ENCODE measurements at regions not wholly inside any gene's neighbourhood (a gene's known extent, or its start where the extent isn't known, plus 50 kb on each side); places are given as distances from the start of the nearest gene placed in this dataset.

DNA sequence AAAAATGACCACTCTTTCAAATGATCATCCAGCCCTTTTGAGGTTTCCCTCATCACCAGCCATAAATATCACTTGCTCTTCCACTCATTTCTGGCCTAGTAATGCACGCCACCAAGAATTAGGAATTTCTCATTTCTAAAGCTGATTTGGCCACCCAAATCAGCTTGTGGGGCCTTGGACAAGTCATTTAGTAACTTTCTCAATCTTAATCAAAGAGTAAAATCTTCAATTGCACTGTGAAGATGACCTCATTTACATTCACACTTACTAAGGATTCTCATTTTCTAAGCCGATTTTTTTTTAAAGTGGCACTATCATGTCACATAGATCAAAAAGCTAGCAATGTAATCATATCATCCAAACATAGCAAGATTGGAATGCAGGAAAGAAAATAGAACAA lies 150.0 kb upstream of the HHIP start:
- Histone ChIP-seq H3K4me1 (no peaks in the 10 kb centered on the region), H3K4me3 (ENCODE audit: low read depth, low read length) (no peak overlapping the region), H3K27me3 (no peaks in the 10 kb centered on the region), H3K9me3 (no peaks in the 10 kb centered on the region), H3K36me3 (no peaks in the 10 kb centered on the region)
- DNase-seq: no peak
- TF ChIP-seq, protein P1, sequence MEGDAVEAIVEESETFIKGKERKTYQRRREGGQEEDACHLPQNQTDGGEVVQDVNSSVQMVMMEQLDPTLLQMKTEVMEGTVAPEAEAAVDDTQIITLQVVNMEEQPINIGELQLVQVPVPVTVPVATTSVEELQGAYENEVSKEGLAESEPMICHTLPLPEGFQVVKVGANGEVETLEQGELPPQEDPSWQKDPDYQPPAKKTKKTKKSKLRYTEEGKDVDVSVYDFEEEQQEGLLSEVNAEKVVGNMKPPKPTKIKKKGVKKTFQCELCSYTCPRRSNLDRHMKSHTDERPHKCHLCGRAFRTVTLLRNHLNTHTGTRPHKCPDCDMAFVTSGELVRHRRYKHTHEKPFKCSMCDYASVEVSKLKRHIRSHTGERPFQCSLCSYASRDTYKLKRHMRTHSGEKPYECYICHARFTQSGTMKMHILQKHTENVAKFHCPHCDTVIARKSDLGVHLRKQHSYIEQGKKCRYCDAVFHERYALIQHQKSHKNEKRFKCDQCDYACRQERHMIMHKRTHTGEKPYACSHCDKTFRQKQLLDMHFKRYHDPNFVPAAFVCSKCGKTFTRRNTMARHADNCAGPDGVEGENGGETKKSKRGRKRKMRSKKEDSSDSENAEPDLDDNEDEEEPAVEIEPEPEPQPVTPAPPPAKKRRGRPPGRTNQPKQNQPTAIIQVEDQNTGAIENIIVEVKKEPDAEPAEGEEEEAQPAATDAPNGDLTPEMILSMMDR (IDR thresholded peaks at IDR 0.05; ENCODE audit: low read depth, low read length): no peak

DNA sequence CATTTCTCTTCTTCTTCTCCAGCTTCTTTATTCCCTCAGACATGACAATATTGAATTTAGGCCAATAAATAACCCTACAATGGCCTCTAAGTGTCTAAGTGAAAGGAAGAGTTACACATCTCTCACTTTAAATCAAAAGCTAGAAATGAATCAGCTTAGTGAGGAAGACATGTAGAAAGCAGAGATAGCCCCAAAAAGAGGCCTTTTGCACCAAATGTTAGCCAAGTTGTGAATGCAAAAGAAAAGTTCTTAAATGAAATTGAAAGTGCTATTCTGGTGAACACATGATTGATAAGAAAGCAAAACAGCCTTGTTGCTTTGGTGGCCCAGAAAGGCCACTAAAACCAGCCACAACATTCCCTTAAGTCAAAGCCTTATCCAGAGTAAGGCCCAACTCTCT lies 146.2 kb upstream of the HHIP start:
- Histone ChIP-seq H3K36me3 (no peaks in the 10 kb centered on the region), H3K27me3 (no peaks in the 10 kb centered on the region), H3K4me3 (ENCODE audit: low read depth, low read length) (no peak overlapping the region), H3K4me1 (no peaks in the 10 kb centered on the region), H3K9me3 (no peaks in the 10 kb centered on the region)
- TF ChIP-seq, protein P1 (IDR thresholded peaks at IDR 0.05; ENCODE audit: low read depth, low read length): no peak
- DNase-seq: no peak

DNA sequence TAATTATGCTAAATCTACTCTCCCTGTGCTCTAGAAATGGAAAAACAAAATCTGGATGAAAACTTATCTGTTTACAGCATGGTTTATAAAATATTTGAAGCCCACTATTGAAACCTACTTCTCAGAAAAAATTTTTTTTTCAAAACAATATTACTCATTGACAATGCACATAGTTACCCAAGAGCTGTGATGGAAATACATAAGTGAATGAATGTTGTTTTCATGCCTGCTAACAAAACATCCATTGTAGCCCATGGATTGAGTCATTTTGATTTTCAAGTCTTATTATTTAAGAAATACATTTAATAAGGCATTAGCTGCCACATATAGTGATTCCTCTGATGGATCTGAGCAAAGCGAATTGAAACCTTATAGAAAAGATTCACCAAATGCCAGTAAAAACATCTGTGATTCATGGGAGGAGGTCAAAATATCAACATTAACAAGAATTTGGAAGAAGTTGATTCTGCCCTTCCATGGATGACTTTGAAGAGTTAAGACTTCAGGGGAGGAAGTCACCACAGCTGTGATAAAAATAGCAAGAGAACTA lies 144.7 kb upstream of the HHIP start:
- TF ChIP-seq, protein P1 (IDR thresholded peaks at IDR 0.05; ENCODE audit: low read depth, low read length): no peak
- Histone ChIP-seq H3K4me1 (no peaks in the 10 kb centered on the region), H3K36me3 (no peaks in the 10 kb centered on the region), H3K27me3 (no peaks in the 10 kb centered on the region), H3K9me3 (no peaks in the 10 kb centered on the region), H3K4me3 (ENCODE audit: low read depth, low read length) (no peak overlapping the region)
- no peak for DNase-seq

DNA sequence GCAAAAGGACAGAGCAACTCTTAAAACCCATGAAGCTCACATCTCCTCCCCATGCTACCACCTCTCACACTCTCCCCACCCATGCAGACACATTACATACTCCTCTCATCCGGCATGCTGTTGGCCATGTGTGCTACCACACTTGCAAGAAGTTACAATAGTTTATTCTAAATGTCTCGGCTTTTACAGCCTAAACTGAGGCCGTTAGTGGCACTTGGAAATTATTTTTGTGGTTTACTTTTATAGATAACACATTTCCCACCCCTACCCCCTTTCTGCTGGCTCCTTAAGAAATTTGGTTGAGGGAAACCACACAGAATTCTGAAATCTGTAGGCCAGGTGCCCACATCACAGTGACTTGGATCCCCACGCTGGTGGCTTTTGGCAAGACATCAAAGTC lies 141.1 kb upstream of the HHIP start:
- H3K9me3 ChIP-seq: no peaks in the 10 kb centered on the region
- TF ChIP-seq, protein P1 (IDR thresholded peaks at IDR 0.05; ENCODE audit: low read depth, low read length): no peak
- H3K36me3 ChIP-seq: no peaks in the 10 kb centered on the region
- H3K27me3 ChIP-seq: no peaks in the 10 kb centered on the region
- no peaks in the 10 kb centered on the region for H3K4me1 ChIP-seq
- no peak overlapping the region for H3K4me3 ChIP-seq (ENCODE audit: low read depth, low read length)
- no peak for DNase-seq

DNA sequence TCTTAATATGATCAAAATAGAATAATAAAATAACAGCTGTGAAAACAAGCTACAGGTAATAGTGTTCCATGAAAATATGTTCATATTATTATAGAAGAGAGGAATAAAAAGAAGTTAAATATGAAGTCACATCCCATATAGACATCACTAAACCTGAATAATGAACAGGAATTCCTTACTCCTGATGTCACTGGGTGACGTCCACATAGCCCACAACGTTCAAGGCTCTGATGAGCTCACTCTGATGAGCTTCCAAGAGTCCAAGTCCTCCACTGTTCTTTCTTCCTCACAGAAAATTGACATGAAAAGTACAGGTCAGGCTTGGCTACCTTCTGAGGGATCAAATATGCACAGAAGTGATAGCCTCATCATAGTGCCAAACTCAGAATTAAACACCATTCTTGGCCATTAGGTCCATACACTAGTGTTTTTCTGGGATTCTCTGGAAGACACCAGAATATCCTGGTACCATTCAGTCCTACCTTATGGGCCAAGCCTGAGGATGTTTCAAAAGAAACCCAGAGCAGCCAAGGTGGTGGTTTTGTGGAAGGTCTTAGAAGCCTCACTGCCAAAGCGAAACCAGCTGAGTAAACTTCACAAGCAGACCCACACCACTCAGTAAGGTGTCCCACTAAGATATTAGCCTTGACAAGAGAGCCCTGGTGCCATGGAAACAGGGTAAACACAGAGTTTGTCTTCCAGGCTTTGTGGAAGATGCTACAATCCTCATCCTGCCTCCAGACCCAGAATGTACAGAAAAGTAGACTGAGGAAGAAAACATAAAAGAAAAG lies 138.4 kb upstream of the HHIP start:
- Histone ChIP-seq H3K36me3 (no peaks in the 10 kb centered on the region), H3K9me3 (no peaks in the 10 kb centered on the region), H3K4me1 (no peaks in the 10 kb centered on the region), H3K4me3 (ENCODE audit: low read depth, low read length) (no peak overlapping the region), H3K27me3 (no peaks in the 10 kb centered on the region)
- no peak for DNase-seq
- TF ChIP-seq, protein P1 (IDR thresholded peaks at IDR 0.05; ENCODE audit: low read depth, low read length): no peak

Measured in BE2C (cell line).